ENCODE measurements at regions not wholly inside any gene's neighbourhood (a gene's known extent, or its start where the extent isn't known, plus 50 kb on each side); places are given as distances from the start of the nearest gene placed in this dataset.
"Not testable (repeated sequence)": the region's sequence is repeated elsewhere in the genome, so short reads cannot be mapped to it uniquely, and the experiment has no call there.

DNA sequence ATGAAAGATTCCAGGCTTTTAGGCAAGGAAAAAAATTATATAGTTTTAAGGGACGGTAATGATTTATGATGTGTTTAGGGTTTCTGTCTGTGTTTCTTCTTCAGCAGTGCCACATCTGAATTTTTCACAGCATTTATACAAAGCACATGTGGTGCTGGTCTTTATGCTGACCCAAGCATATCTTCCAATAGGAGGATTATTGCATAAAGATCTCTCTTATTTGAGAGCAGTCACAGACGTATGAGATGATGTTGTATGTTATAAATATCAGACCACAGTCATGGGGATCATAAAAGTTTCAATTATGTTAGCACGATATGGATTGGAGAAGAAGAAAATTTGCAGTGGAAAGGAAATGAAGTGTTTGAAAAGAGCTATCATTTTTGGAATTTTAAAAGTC, 150.9 kb downstream of the RASEF start:
- no peak for DNase-seq (ENCODE audit: low spot score)

DNA sequence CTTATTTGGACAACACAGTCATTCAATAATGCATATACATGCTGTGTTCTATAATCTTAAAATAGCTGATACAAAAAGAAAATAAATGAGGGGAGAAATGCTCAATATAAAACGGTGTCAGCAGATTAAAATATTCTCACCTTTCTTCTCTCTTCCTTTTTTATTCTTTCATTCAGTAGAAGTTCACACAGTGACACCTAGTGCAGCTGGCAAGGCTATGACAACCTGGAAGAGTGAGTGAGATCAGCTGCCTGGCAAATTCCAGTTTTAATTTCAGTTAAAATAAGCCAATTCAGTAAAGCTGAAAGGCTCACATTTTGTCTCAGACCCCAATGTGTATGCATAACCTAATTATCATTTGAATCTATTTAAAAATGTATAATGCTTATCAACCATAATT, 150.3 kb downstream of the RASEF start:
- no peak for DNase-seq (ENCODE audit: low spot score)

DNA sequence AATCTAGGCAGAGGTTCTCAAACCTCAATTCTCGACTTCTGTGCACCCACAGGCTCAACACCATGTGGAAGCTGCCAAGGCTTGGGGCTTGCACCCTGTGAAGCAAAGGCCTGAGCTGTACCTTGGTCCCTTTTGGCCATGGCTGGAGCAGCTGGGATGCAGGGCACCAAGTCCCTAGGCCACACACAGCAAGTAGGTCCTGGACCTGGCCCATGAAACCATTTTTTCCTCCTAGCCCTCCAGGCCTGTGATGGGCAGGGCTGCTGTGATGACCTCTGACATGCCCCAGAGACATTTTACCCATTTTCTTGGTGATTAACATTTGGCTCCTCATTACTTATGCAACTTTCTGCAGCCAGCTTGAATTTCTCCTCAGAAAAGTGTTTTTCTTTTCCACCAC, 146.7 kb downstream of the RASEF start:
- DNase-seq (ENCODE audit: low spot score), result not testable (repeated sequence)

DNA sequence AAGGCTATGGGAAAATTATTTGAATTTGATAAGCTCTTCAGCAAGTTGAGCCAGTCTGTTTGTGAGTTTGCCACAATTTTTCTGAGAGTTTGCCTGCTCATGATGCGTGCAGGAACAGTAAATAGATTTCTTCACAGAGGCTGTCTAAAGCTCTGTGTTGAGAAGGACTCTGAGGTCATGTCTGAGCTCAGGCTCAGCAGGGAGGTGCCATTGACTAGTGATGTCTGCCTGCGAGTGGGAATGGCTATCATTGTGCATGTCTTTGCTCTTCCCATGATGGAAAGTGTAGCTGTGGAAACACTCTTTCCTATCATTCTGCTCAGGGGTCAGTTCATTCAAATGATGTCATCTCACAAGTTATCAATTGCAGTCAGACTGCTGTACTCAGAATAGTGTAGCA, 142.8 kb downstream of the RASEF start:
- DNase-seq (ENCODE audit: low spot score), result no peak

DNA sequence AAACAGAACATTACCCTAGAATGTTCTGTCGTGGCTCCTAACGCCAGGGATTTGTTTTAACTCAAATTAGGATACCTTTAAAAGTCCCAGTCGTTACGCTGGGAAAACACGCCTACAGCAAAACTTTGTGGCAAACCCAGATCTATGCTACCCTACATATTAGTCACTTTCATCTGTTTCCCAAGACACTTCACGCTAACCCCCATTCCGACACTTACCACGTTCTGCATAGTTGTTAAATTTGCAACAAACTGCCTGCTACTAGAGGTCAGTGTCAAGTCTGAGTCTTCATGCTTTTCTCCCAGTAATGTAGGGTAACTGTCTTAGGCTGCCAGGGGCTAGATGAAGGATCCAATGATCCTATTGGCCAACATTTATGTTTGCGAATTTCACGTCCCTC, 140.3 kb downstream of the RASEF start:
- DNase-seq (ENCODE audit: low spot score), result no peak

DNA sequence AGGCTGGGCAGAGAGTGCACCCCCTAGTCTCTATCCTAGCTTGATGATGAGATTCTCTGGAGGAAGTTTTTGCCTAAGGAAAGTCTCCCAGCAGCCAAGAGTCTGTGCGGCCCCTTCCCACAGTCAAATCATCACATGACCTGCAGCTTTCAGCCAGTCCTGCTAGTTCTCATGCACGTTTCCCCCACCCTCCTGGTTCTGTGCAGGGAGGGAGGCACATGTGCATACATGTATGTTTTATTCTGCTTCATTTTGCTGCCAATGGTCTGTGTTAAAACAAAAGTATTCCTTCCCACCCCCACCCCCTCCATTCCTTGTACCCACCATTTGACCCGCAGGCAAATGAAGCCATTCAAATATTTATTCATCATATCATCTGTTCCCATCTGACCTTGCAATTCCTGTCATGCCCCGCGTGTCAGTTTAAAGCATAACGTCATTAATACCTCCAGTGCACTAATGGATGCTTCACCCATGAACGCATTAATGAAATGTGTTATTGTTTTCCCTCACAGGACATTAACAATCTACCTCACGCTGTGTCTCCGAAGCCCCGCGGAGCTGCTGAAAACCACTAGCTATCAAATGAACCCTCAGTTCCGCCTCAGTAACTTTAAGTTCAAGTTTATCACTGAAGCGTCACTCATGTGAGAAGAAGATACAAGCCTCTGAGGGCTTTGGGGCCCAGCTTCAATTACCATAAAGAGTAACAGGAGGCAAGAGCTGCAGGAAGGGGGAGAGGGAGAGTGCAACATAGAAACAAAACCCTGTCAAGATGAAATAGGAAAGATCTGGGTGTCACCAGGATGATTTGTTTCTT, 139.6 kb downstream of the RASEF start:
- DNase-seq (ENCODE audit: low spot score), result no peak

DNA sequence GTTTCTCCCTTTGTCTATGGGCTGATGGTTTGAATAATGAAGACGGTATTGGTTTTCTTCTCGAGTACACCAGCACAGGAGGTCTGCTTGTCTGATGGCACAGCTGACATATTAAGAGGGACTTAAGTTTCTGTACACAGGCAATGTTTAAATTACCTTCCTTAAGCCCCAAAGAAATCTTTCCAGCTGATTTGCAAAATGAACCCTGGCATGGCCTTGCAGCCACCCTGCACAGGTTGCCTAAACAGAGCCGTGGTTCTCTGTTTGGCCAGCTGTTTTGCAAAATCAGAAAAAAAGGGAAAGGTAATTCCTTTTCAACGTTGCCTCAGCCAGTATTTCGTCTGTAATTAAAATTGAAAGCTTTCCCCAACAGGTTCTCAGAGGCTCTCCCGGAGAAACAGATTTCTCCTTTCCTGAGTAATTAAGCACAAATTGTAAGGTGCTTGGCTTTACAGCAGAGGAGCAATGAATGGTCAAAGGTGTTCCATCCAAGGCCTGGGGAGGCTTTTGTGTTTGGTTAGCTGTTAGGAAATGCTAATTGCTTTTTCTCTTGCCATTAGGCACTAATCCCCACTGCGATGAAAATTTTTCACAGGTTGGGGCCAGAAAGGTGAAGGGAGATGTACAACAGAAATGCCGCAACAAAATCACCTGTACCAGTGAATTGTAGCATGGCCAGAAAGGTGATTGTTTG, 138.9 kb downstream of the RASEF start:
- DNase-seq (ENCODE audit: low spot score), result no peak

Data from CD4-positive, alpha-beta T cell treated with Interleukin-15 for 4 hours (primary cell).